Astrocyte of the spinal cord (primary cell): ENCODE measurements at regions not wholly inside any gene's neighbourhood (a gene's known extent, or its start where the extent isn't known, plus 50 kb on each side); places are given as distances from the start of the nearest gene placed in this dataset.
"Not testable (repeated sequence)": the region's sequence is repeated elsewhere in the genome, so short reads cannot be mapped to it uniquely, and the experiment has no call there.

Experiments used
- DNase-seq: peaks from one replicate; pipeline ENCODE4 v3.0.0; 2011; ENCODE audit warnings: low read depth, low spot score
- H3K4me3 ChIP-seq: 2 replicates; pipeline ENCODE4 v1.5.1; 2011; ENCODE audit warnings: low read depth, mild to moderate bottlenecking, low read length, moderate library complexity
- CTCF ChIP-seq: IDR thresholded peaks from 2 replicates; pipeline ENCODE4 v1.5.1; 2012; ENCODE audit warnings: low read depth, mild to moderate bottlenecking, low read length, inconsistent platforms
- in situ Hi-C: cut with HindIII; loops from 2 replicates; pipeline ENCODE4 v1.10.0; 2017; ENCODE audit warnings: low sequenced_read_pairs

GRCh38 chr17:71102777-71103176 is 933.4 kb downstream of the KCNJ2 start:
- DNase-seq: no peak
- in situ Hi-C loops: no loop called here
- H3K4me3 ChIP-seq: no peak overlapping the region
- no peak for TF ChIP-seq CTCF

GRCh38 chr17:71104225-71104624 is 934.9 kb downstream of the KCNJ2 start:
- in situ Hi-C loops: no loop called here
- TF ChIP-seq CTCF: no peak
- no peak overlapping the region for H3K4me3 ChIP-seq
- no peak for DNase-seq

GRCh38 chr17:71106056-71106455 is 936.7 kb downstream of the KCNJ2 start:
- in situ Hi-C loops, DNase-seq, H3K4me3 ChIP-seq: not testable (repeated sequence)

GRCh38 chr17:71107136-71107535 is 937.8 kb downstream of the KCNJ2 start:
- H3K4me3 ChIP-seq: no peak overlapping the region
- in situ Hi-C loops: no loop called here
- no peak for DNase-seq
- TF ChIP-seq CTCF: no peak

GRCh38 chr17:71109697-71110096 is 940.4 kb downstream of the KCNJ2 start:
- TF ChIP-seq CTCF: no peak
- in situ Hi-C loops: no loop called here
- DNase-seq: no peak
- H3K4me3 ChIP-seq: no peak overlapping the region

GRCh38 chr17:71110326-71110725 is 941.0 kb downstream of the KCNJ2 start:
- TF ChIP-seq CTCF: no peak
- DNase-seq: no peak
- no peak overlapping the region for H3K4me3 ChIP-seq
- in situ Hi-C loops: no loop called here

- TF ChIP-seq CTCF: no peak
- in situ Hi-C loops: no loop called here
- DNase-seq: no peak
- H3K4me3 ChIP-seq: no peak overlapping the region
Observed at GRCh38 chr17:71111460-71111859, 942.1 kb downstream of the KCNJ2 start.
